GM19240 (cell line): ENCODE measurements at regions not wholly inside any gene's neighbourhood (a gene's known extent, or its start where the extent isn't known, plus 50 kb on each side); places are given as distances from the start of the nearest gene placed in this dataset.

ENCODE experiments used
- DNase-seq: peaks from one replicate; pipeline ENCODE4 v3.0.0; 2011; ENCODE audit warnings: low spot score; ENCODE audit not compliant: insufficient read length

- no peak for DNase-seq
Observed at GRCh38 chr14:34135492-34135891, 184.6 kb upstream of the EGLN3 start.

DNA sequence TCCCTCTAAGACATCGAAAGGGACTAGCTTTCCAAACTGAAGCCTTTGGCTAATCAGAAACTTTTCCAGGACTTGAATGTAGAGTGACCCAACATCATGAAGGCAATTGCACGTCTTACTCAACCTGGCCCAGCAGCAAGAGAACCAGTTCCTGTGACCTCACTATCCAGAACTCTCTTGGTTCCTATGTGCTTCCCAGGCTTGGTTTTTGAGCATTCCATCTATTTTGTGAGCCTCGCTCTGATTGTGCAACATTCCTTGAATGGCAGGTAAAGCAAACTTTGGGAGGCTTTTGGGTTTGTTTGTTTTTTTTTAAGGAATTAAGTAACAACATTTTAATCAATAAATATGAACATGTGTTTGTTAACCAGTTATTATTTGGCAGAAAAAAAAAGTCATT lies 183.6 kb upstream of the EGLN3 start:
- no peak for DNase-seq

- no peak for DNase-seq
Observed at GRCh38 chr14:34129927-34130552, 179.2 kb upstream of the EGLN3 start.

DNA sequence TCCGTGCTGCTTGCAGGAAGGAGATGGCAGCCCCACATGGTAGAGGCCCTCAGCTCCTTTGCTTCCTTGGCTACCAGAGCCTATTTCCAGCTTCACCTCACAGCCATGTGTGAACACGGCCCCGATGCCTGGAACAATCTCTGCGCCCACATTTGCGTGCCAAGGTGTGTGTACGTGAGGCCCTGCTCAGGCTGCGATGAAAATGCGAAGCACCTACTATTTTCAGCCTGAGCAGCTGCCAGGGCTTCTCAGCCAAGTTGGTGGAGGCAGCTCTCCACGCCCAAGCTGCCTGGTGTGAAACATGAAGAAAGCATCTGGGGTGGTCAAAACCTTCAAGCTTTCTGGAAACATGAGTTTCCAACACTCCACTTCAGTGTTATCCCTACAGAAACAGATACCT lies 177.8 kb upstream of the EGLN3 start:
- DNase-seq: no peak

DNA sequence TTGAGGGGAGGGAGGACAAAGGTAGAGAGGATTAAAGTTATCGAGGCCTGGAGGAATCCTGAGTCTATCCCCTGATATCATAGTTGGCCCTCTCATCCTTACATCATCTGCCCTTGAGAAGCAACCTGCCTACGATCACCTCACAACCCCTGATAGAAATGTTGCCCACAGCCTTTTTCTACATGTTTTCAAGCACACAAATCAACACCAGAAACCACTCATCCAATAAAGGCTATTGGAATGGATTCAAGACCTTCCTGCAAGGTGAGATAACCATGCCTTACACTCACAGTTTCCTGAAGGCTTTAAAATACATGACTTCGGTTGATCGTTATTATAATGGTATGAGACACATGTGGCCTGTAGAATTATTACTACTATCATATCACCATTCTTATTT lies 175.7 kb upstream of the EGLN3 start:
- no peak for DNase-seq

DNA sequence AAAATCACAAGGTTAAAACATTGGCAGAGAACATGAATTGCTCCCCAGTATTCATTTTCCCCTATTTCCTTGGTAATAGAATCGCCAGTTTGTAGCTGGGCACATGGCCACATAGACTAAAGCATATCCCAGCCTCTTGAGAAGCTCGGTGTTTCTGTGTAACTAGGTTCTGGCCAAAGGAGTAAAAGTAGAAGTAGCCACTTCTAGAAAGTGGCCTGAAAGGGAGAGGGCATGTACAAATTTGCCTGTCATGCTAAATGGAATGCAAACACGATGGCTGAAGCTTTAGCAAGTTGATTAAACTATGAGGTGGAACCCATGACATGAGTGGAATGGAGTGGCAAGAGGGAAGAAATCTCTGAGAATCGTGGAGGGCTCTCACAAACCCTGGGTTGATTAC lies 173.7 kb upstream of the EGLN3 start:
- no peak for DNase-seq

- no peak for DNase-seq
Observed at GRCh38 chr14:34122650-34123049, 171.8 kb upstream of the EGLN3 start.

DNA sequence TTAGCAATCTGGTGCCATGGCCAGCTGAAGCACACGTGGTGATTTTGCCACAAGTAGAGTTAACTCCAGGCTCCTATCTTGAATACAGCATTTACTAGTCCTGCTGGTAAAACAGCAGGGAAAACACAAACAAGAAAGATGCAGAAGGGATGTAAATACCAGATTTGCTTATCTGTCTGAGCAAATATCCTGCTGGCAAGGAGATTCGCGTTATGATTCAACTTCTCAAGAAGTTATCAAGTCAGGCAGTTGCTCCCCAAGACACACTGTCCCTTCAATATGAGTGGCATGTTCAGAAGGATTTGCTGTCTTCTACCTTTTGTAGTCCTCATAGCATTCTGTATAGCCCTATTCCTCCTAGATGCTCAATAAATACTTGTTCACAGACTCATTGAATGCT lies 171.2 kb upstream of the EGLN3 start:
- DNase-seq: no peak

- DNase-seq: no peak
Observed at GRCh38 chr14:34120185-34120977, 169.5 kb upstream of the EGLN3 start.

- no peak for DNase-seq
Observed at GRCh38 chr14:34119107-34119858, 168.4 kb upstream of the EGLN3 start.

- no peak for DNase-seq
Observed at GRCh38 chr14:34113991-34114390, 163.1 kb upstream of the EGLN3 start.

DNA sequence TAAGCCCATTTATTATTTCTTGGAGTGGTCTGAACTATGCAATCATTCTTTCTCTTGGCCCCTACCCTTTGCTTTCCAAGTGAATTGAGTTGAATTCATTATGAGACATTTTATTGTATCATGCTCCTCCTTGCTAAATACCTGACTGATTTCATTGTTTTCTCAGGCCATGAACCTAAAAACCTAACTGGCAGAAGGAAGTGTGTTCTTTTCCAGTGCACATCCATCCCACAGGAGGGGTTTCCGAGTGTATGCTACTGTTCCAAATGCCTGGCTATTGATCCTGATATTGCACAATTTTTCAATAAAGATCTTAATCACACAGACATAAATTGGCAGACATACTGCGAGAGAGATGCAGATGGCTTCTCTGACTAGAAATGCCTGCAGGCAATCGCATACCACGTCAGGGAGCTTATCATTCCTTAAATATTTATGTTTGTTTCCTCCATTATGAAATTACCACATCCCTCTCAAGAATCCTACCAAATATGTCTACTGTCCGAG lies 162.2 kb upstream of the EGLN3 start:
- no peak for DNase-seq

GRCh38 chr14:34111953-34112352 lies 161.1 kb upstream of the EGLN3 start:
- DNase-seq: no peak

- no peak for DNase-seq
Observed at GRCh38 chr14:34111505-34111904, 160.6 kb upstream of the EGLN3 start.

DNA sequence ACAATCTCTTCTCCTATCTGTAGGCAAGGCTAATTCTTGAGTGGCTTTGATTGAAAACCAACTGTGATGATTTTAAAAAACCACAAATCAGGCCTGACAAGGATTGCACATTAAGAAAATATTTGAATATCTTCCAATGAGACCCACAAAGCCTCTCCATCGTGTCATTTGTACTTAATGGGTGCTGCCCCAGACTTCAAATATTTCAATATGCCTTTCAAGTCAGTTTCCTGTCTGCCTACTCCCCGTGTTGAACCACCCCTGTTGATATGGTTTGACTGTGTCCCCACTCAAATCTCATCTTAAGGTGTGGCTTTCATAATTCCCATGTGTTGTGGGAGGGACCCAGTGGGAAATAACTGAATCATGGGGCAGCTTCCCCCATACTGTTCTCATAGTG lies 159.7 kb upstream of the EGLN3 start:
- DNase-seq: no peak

- no peak for DNase-seq
Observed at GRCh38 chr14:34107441-34107840, 156.6 kb upstream of the EGLN3 start.

DNA sequence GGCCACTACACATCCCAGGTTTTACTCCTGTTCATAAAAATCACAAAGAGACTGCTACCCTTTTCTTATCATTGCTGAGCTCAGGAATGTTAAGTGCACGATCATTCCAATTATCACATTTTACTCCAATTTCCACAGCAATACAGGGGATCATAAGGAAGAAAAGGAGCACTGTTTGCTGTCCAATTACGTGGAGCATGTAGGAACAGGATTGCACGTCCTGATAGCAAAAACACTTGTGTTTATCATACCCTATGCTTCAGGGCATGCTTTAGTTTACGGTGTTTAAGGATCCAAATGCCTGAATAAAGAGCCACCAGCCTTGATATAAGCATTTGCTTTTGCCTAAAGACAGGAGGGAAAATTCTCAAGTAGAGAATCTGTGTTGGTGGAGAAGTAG lies 155.4 kb upstream of the EGLN3 start:
- no peak for DNase-seq

- no peak for DNase-seq
Observed at GRCh38 chr14:34104489-34105397, 153.9 kb upstream of the EGLN3 start.

GRCh38 chr14:34103176-34103575 lies 152.3 kb upstream of the EGLN3 start:
- DNase-seq: no peak

- DNase-seq: no peak
Observed at GRCh38 chr14:34099635-34100034, 148.8 kb upstream of the EGLN3 start.

- DNase-seq: no peak
Observed at GRCh38 chr14:34098985-34099349, 148.1 kb upstream of the EGLN3 start.
